Superior temporal gyrus (tissue), 1 donor: ENCODE measurements at regions not wholly inside any gene's neighbourhood (a gene's known extent, or its start where the extent isn't known, plus 50 kb on each side); places are given as distances from the start of the nearest gene placed in this dataset.

Experiments
- DNase-seq: peaks from one replicate; pipeline ENCODE4 v3.0.0-alpha.2; 2016; ENCODE audit errors: extremely low spot score

DNA sequence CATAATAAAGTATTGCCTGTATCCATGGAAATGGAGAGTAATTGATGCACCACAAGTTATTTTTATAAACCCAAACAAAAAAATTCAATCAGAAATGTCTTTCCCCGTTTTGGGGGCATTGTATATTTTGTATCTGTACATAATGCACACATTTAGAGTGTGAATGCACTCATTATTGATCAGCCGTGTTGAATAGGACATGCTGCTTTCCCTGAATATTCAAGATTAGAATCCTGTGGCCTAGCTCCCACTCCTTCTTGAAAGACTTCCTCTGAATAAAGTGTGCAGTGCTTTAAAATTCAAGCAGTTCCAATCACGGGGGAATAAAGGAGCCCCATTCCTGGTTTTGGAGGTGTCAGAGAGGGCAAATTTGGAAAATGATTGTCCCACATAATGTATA, 103.8 kb upstream of the TOX3 start:
- peak; percentile 22 for DNase-seq

DNA sequence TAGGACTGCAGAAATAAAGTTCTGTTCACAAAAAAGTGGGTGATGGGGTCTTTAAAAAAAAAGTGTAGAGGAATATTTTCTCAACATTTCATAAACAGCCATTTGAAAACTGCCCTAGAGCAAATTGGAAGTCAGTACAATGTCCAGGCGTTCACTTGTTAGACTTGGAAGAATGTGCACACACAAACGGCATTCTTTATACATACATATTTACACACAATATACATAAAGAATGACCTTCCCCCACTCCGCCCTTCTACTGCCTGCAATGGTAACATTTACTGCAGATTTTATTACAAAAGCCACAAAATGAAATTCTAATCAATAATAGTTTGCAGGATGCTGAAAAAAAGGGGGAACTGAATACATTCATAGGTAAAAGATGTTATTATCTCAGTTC, 103.4 kb upstream of the TOX3 start:
- no peak for DNase-seq

DNA sequence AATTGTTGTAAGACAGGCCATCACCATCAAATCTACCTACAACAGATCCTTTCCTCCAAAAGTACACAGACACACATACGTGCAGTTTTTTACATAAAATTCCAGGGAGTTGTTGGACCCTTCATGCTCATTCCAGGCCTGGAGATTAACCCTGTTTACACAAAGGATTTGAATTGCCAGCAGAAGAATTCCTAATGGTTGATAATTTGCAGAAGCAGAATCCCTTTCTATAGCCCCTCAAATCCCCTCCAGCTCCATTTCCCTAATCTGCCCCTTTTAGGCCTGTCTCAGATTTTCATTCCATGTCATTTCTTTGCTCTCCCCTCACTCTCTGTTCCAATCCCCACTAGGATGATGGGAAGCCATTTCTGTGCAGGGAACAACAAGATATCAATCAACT, 102.9 kb upstream of the TOX3 start:
- no peak for DNase-seq

DNA sequence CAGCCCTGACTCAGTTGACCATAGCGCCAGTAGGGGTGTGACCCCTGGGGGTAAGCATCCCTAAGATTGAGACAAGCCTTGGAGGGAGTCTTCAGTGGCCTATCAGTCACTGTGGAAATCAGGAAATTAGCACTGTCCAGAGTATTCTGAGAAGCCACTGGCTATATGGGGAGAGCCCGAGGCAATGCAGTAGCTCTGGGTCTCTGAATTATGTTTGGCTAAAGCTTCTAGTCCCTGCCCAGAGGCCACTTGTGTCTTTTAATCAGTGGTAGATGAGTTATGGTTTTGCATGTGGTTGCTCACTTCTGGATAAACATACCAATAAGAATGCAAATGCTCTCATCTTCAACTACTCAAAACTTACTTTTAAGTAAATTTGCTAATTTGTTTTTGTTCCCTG, 100.6 kb upstream of the TOX3 start:
- DNase-seq, result no peak

DNA sequence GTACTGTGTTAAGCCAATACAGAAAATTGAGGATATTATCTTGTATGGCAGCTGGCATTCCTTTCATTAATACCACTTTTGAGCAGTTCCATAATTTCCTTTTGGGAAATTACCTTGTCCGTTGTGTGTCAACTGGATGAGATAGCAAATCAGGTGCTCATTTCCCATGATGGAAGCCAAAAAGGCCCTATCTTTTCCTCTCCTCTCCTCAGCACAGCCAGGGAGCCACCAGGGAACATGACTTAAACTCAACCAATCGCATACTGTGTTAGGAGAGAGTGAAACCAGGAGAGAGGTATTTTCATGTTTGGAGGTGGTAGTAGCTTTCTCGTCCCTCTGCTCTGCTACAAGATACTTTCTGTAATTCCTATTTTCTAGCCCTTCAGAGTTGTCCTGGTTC, 96.1 kb upstream of the TOX3 start:
- DNase-seq, result no peak

DNA sequence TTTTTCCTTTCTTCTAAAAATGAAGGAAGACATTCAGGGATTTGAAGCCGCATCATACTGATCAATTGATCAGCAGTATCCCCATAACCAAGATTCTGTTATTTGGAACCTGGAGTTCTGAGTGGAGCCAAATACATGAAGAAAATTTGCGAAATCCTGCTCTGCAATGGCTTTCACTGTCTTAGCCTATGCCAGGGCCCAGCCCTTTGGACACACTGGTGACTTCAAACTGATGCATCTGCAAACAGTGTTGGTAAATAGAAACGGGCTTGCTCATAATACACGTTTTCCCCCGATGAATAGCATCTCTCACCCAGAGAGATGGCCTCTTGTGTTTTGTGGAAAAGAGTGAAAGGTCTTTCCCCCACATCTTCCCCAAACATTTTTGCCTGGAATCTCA, 87.6 kb upstream of the TOX3 start:
- no peak for DNase-seq

DNA sequence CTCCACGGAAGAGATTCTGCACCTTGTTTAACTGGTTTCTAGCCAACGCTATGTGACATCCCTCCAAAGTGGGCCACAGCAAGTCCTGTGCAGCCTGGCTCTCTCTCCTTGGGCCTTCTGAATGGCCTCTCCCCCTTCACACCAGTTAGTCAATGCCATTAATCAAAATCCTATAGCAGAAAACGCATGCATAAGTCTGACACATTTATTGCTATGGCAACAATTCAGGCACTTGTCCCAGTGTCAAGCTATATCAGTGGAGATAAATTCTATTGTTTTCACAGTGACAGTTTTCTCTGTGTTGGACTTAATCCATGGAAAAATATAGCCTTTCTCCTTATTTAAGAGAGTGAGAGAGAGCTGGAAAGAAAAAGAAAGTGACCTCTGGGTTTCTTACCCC, 87.2 kb upstream of the TOX3 start:
- DNase-seq, result no peak

DNA sequence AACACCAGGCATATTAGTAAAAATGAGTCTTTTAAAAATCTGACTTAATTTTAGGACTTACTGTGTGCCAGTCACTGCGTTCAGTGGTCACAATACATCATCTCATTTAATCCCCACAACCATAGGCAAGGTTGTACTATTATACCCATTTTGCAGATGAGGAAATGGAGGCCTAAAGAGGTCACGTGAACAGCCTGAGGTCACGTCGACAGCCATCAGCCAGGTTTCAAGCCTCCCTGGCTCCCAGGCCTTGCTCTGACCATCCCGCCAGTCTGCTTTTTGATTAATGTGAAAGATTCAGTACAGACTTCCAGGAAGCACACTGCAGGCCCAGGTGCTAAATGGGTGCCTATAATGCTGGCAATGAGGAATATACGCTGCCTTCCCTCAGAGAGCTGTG, 86.3 kb upstream of the TOX3 start:
- no peak for DNase-seq

DNA sequence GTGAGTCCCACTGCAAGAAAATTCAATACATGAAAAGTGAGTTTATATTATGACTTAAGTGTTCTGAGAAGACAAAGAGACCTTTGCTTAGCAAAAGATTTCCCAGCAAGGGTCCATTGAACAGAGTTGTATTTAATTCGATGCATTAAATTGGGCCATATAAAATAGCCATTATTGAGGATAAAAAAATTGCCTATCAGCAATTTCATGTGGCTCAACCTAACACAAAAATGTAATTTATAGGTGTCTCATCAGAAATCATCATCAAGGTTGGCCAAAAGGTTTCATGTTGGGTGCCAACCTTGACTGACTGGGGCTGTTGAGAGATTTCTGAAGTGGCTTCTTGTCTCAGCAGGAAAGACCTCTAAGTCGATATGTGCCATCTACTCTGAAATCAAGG, 84.8 kb upstream of the TOX3 start:
- no peak for DNase-seq

DNA sequence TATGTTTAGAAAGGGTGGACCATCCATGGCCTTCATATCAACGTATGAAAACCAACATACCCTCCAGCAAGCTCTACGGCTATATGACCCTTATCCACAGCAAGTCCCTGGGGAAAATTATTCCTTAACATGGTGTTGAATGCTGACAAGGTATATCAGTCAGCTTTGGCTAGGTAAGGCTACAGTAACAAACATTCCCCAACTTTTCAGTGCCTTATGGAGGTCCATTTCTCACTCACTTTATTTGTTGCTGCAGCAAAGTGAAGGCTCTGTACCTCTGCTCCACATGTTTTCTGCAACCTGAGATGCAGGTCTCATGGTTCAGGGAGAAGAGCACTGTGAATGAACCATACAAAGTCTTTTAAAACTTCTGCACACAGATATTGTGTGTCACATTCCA, 83.8 kb upstream of the TOX3 start:
- DNase-seq, result no peak

DNA sequence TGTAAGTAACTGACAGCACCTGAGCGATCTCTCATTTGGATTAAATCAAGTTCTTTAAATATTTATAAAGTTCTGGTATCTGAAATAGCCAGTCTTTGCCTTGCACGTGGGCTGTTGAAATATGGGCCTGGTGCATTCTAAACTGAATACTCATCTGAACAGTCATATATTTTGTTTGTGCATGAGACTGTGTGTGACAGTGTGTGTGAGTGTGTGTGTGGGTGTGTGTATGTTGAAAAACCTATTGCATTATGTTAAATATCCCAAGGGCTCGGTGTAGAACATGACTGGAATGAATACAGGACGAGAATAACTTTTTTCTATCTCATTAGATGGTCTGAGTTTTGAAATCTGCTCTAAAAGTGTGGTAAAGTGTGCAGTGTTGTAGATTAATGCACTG, 82.4 kb upstream of the TOX3 start:
- no peak for DNase-seq

DNA sequence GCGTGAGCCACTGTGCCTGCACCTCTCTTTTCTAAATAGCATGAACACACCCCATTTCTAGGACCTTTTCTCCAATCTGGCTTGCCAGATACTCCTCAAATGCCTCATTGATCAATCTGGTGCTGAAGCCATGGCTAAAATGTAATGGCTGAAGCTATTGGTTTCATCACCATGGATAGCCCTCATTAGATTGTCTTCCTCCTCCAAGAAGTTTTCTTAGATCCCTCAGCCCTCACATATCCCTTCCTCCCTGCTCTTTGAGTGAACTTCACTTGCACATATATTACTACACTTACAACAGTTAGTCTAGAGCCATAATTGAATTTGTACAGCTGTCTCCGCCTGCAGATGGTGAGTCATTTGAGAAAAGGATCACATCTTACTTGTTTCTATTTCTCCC, 77.9 kb upstream of the TOX3 start:
- DNase-seq, result no peak

DNA sequence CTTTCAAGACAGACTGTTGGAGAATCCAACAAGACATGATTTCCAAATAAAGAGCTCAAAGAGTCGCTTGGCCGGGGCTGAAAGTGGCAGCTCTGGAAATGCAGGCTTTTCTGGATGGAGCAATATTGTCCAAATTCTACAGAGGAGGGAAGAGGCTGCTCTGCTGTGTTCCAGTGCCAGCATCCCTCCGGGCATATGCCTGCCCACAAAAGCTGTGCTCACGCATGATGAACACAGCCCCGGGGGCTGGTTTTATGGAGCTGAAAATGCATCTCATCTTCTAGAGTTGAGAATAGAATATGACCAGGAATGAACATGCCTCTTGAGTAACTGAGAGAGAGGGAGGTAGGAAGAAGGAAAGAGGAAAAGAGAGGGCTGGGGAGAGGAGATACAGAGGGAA, 74.7 kb upstream of the TOX3 start:
- DNase-seq, result no peak

DNA sequence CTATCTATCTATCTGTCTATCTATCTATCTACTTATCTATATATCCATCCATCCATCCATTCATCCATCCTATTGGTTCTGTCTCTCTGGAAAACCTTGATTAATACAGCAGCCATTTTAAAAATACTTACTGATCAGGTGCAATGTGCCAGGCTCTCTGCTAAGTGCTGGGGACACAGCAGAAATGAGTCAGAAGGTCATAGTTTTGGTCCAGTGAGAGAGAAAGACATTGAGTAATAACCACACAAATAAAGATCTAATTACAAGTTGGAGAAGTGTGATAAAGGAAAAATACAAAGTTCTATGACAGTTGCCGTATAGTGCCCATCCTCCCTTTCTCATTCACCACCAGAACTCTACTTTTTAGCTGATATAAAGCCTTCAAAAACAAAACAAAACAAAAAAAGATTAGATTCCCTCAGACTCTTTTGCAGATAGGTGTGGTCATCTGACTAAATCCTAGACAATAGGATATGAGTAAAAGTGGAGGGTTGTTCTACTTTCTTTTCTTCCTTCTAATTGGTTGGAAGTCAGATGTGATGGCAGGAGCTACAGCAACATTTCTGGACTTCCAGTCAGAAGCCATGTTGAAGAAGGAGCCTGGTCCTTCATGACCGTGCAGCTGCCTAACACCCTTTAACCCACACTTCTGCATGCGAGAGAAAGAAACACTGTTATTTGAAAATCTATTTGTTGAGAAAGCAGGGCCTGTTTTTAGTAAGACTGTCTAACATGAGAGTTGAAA, 72.0 kb upstream of the TOX3 start:
- DNase-seq, result no peak

DNA sequence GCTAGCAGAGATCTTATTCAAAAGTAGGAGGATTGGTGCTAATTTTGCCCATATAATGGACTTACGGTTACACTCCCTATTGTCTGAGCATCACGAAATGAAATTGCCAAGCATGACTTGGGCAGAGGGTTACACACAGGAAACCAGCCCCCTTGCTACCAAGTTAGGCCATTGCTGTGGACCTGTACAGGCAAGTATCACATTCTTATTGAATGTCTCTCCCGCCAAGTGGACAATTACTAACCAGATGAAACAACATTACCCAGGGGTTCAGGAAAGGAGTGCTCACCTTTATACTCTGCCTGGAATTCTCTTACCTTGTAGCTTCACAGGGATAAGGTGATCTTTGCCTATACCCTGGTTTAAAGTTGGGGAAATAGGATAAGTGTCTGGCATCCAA, 70.6 kb upstream of the TOX3 start:
- DNase-seq, result no peak

DNA sequence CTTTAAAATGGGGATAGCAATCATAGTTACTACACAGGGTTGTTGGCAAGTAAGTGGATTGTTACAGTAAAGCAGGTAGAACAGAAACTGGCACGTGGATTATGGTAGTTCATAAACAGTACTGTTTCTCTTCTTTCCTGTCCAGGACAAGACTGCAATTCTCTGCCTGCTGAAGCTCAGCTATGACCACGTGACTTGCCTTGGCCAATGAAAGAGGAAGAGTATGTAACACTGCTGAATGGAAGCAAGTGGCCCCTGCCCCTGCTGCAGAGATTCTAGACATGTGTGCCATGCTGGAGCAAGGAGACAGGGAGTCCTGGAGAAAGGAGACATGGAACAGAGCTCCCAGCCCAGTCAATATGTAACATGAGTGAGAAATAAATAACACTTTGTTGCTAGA, 66.6 kb upstream of the TOX3 start:
- no peak for DNase-seq

DNA sequence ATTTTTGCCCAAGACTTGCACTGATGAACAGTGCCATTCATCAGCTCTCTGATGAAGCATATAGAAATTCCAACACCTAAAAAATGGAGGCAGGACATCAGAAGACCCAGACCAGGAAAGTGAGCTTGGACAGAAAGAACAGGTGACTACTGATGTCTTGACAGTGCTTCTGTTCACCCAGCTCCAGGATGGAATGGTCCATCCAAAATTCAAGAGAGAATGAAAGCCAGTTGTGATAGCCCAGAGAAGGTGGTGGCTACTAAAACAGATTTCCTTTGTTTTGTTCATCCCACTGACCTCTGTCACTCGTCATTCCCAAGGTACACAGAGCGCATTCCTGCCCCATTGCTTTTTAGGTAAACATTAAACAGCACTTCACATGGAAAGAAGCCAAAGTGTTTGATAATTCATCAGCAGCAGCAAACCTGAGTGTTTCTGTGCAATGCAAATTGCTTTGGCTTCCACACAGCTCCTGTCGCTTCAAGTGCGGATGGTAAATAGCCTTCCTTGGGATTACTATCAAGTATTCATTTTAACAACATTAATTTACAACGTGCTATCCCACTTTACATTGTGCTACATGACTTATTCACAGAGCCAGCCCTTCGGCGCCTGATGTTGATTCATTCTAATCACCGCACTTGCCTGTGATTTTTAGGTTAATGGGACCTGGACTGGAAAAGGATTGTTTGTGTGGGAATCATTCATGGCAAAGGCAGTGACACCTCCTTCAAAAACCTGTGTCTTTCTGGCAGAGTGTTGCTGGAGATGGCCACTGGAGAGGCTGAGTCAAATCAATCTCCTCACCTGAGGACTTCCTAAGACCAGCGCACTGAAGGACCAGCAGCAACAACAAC, 65.1 kb upstream of the TOX3 start:
- no peak for DNase-seq

DNA sequence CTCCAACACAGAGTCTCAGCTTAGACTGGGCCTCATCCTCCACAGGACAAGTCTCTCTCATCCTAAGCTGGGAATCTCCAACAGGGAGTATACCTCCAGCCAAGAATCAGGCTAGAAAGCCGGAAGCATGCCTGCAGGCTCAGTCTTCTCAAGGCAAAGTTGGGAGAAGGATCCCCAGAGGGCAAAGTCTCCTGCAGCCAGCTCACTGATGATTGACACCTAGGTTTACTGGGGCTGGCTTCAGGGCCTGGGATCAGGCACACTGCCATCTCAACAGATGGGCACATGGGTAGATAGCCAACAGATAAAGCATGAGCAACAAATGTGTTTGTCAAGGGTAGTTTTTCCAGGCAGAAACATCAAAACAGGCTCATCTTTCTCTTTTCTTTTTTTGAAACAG, 56.1 kb upstream of the TOX3 start:
- DNase-seq, result no peak

DNA sequence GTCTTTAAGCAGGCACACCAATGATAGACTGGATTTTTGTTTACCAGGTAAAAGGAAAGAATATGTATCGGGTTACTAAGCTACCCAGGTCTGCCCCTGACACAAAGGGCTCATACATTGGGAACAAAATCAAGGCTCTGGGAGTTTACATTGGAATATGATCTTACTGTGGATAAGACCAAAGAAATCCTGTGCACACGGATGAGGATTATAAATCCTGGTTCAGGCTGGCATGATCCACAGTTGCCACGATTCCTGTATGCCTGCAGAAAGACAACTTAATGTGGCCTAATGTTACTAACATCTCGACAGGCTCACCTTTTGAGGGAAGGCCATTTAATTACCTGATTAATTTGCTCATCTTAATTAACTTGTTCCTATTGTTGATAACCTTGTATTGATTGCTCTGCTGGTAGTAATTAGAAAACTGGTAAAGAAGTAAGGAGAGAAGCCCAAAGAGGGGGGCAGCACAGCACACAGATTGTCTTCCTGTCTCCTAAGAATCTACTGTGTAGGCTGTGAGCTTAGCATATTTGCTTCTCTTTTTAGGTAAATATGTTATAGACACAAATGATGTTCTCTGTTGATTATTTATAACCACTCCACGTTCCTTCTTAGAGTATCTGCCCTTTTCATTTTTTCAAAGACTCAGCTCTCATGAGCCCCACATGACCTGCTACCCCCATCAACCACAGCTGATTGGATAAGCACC, 51.0 kb upstream of the TOX3 start:
- DNase-seq, result peak; percentile 31

DNA sequence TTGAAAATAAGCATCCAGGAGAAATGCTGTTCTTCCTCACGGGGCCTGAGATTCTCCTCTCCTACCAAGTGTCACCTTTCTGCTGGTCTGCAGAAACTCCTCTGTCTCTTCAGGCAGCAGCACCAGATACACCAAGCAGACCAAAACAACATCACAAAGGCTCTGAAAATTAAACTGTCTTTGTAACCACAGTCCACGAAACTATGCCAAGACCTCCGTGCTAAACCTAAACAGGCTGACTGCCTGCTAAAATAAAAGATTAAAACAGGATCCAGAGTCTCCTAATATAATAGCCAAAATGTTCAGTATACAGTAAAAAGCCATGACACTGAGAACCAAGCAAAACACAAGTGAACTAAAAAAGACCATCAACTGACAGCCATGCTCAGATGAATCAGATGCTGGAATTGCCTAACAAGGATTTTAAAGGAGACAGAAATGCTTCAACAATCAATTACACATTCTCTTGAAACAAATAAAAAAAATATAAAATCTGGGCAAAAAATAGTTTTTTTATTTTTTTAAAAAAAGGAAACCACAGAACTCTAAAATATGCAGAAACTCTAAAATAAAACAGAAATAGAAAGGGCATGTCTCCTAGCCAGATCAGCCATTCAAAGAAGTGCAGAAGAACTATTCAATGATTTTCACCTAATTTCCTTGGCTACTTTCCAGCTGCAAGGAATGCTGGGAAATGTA, 50.3 kb upstream of the TOX3 start:
- DNase-seq, result no peak
